ENCODE measurements at regions not wholly inside any gene's neighbourhood (a gene's known extent, or its start where the extent isn't known, plus 50 kb on each side); places are given as distances from the start of the nearest gene placed in this dataset.

DNA sequence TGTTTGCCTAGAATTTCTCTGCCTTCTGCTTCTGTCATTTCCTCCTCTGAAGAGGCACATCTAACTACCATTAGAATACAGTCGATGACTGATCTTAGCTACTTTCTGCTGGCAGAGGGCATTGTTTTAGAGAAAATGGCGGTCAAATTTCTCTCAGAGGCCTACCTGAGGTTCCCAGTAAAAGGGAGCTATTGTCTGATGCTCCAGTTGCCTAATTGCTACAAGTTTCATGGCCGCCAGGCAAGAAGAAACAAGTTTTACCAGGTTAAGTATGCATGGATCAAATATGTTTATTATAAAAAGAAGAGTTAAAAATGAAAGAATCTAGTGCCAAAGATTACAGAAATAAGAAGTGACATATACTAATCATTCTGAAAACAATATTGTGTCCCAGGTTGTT lies 416.6 kb downstream of the DSC3 start:
- no peaks in the 10 kb centered on the region for H3K9me3 ChIP-seq (ENCODE audit: control insufficient read depth, low read depth, low read length)
- FAIRE-seq (no peak), DNase-seq (ENCODE audit: low read depth, low spot score) (no peak)
- H3K27ac ChIP-seq (ENCODE audit: control insufficient read depth, insufficient read depth, low read length): no peak overlapping the region
- peak overlapping the region; percentile 44 for H2AFZ ChIP-seq (ENCODE audit: control insufficient read depth, low read length)
- H3K9ac ChIP-seq (ENCODE audit: control insufficient read depth, extremely low read depth, insufficient read depth, low read length): no peak overlapping the region
- H3K36me3 ChIP-seq (ENCODE audit: control insufficient read depth in 2 of 2, extremely low read depth in 1 of 2, insufficient read depth in 2 of 2, low read length in 2 of 2): no peaks in the 10 kb centered on the region
- H3K4me3 ChIP-seq (ENCODE audit: control insufficient read depth in 2 of 3, extremely low read depth in 1 of 3, insufficient read depth in 2 of 3, low read depth in 1 of 3, low read length in 3 of 3): no peak overlapping the region
- dilution Hi-C loops (cut with MboI; ENCODE audit: extremely low pct_ligation_motif_present, low sequenced_read_pairs): no loop called here
- no peaks in the 10 kb centered on the region for H4K20me1 ChIP-seq (ENCODE audit: control insufficient read depth, extremely low read depth, insufficient read depth, low read length)
- no peaks in the 10 kb centered on the region for H3K9me1 ChIP-seq (ENCODE audit: control insufficient read depth, extremely low read depth, insufficient read depth, low read length)
- no peaks in the 10 kb centered on the region for H3K27me3 ChIP-seq (ENCODE audit: control insufficient read depth, extremely low read depth, insufficient read depth, low read length)
- TF ChIP-seq EZH2 (IDR thresholded peaks at IDR 0.05; ENCODE audit: low read length): no peak
- TF ChIP-seq CTCF (optimal IDR thresholded peaks at IDR 0.05 in 1 of 3, IDR thresholded peaks at IDR 0.05 in 1 of 3, conservative IDR thresholded peaks at IDR 0.05 in 1 of 3; ENCODE audit: extremely low read depth in 1 of 3, insufficient read depth in 2 of 3, low read length in 3 of 3): no peak
- no peaks in the 10 kb centered on the region for H3K4me1 ChIP-seq (ENCODE audit: control insufficient read depth, extremely low read depth, insufficient read depth, low read length)
- no peak overlapping the region for H3K4me2 ChIP-seq (ENCODE audit: control insufficient read depth, extremely low read depth, insufficient read depth, low read depth, low read length)
- H3K79me2 ChIP-seq (ENCODE audit: control insufficient read depth, insufficient read depth, low read length): no peaks in the 10 kb centered on the region

- Histone ChIP-seq H3K27me3 (ENCODE audit: control insufficient read depth, extremely low read depth, insufficient read depth, low read length) (no peaks in the 10 kb centered on the region), H4K20me1 (ENCODE audit: control insufficient read depth, extremely low read depth, insufficient read depth, low read length) (no peaks in the 10 kb centered on the region), H3K4me3 (ENCODE audit: control insufficient read depth in 2 of 3, extremely low read depth in 1 of 3, insufficient read depth in 2 of 3, low read depth in 1 of 3, low read length in 3 of 3) (no peak overlapping the region), H3K9ac (ENCODE audit: control insufficient read depth, extremely low read depth, insufficient read depth, low read length) (no peak overlapping the region), H3K79me2 (ENCODE audit: control insufficient read depth, insufficient read depth, low read length) (no peaks in the 10 kb centered on the region), H3K27ac (ENCODE audit: control insufficient read depth, insufficient read depth, low read length) (no peak overlapping the region), H3K9me1 (ENCODE audit: control insufficient read depth, extremely low read depth, insufficient read depth, low read length) (no peaks in the 10 kb centered on the region), H3K36me3 (ENCODE audit: control insufficient read depth in 2 of 2, extremely low read depth in 1 of 2, insufficient read depth in 2 of 2, low read length in 2 of 2) (no peaks in the 10 kb centered on the region), H2AFZ (ENCODE audit: control insufficient read depth, low read length) (no peak overlapping the region), H3K9me3 (ENCODE audit: control insufficient read depth, low read depth, low read length) (no peaks in the 10 kb centered on the region), H3K4me1 (ENCODE audit: control insufficient read depth, extremely low read depth, insufficient read depth, low read length) (no peaks in the 10 kb centered on the region), H3K4me2 (ENCODE audit: control insufficient read depth, extremely low read depth, insufficient read depth, low read depth, low read length) (no peak overlapping the region)
- DNase-seq (ENCODE audit: low read depth, low spot score): no peak
- dilution Hi-C loops (cut with MboI; ENCODE audit: extremely low pct_ligation_motif_present, low sequenced_read_pairs): no loop called here
- no peak for TF ChIP-seq EZH2 (IDR thresholded peaks at IDR 0.05; ENCODE audit: low read length)
- TF ChIP-seq CTCF (optimal IDR thresholded peaks at IDR 0.05 in 1 of 3, IDR thresholded peaks at IDR 0.05 in 1 of 3, conservative IDR thresholded peaks at IDR 0.05 in 1 of 3; ENCODE audit: extremely low read depth in 1 of 3, insufficient read depth in 2 of 3, low read length in 3 of 3): no peak
- FAIRE-seq: no peak
Measured at GRCh38 chr18:30623401-30624065, 419.0 kb downstream of the DSC3 start.

All from keratinocyte (primary cell).